GM18873 (cell line): ENCODE measurements at regions not wholly inside any gene's neighbourhood (a gene's known extent, or its start where the extent isn't known, plus 50 kb on each side); places are given as distances from the start of the nearest gene placed in this dataset.

ENCODE experiments used
- ATAC-seq: cut with Tn5 transposase; IDR thresholded peaks from one replicate; pipeline ENCODE4 v1.9.1; 2021; ENCODE audit warnings: mild to moderate bottlenecking, moderate library complexity, moderate number of reproducible peaks; ENCODE audit not compliant: unreplicated experiment, low FRiP score

- no peak for ATAC-seq
Observed at GRCh38 chr2:139216435-139216834, 436.2 kb upstream of the NXPH2 start.

- no peak for ATAC-seq
Observed at GRCh38 chr2:139214801-139215200, 434.6 kb upstream of the NXPH2 start.

- no peak for ATAC-seq
Observed at GRCh38 chr2:139209586-139209985, 429.4 kb upstream of the NXPH2 start.

- no peak for ATAC-seq
Observed at GRCh38 chr2:139201516-139201915, 421.3 kb upstream of the NXPH2 start.

GRCh38 chr2:139196754-139197153 is 416.6 kb upstream of the NXPH2 start:
- no peak for ATAC-seq

GRCh38 chr2:139194546-139194945 is 414.4 kb upstream of the NXPH2 start:
- ATAC-seq: no peak

- ATAC-seq: no peak
Observed at GRCh38 chr2:139177041-139177440, 396.9 kb upstream of the NXPH2 start.

- ATAC-seq: no peak
Observed at GRCh38 chr2:139175510-139175909, 395.3 kb upstream of the NXPH2 start.

GRCh38 chr2:139170406-139170805 is 390.2 kb upstream of the NXPH2 start:
- no peak for ATAC-seq

GRCh38 chr2:139165601-139166000 is 385.4 kb upstream of the NXPH2 start:
- no peak for ATAC-seq

- no peak for ATAC-seq
Observed at GRCh38 chr2:139165041-139165440, 384.9 kb upstream of the NXPH2 start.

GRCh38 chr2:139162957-139163356 is 382.8 kb upstream of the NXPH2 start:
- no peak for ATAC-seq

- no peak for ATAC-seq
Observed at GRCh38 chr2:139162456-139162855, 382.3 kb upstream of the NXPH2 start.

GRCh38 chr2:139160836-139161235 is 380.6 kb upstream of the NXPH2 start:
- no peak for ATAC-seq

GRCh38 chr2:139159177-139159576 is 379.0 kb upstream of the NXPH2 start:
- ATAC-seq: no peak

GRCh38 chr2:139156730-139157129 is 376.5 kb upstream of the NXPH2 start:
- ATAC-seq: no peak

GRCh38 chr2:139155991-139156390 is 375.8 kb upstream of the NXPH2 start:
- ATAC-seq: no peak

GRCh38 chr2:139142252-139142880 is 362.2 kb upstream of the NXPH2 start:
- no peak for ATAC-seq

GRCh38 chr2:139124271-139124670 is 344.1 kb upstream of the NXPH2 start:
- no peak for ATAC-seq

- ATAC-seq: no peak
Observed at GRCh38 chr2:139123795-139124194, 343.6 kb upstream of the NXPH2 start.

GRCh38 chr2:139122711-139123158 is 342.5 kb upstream of the NXPH2 start:
- no peak for ATAC-seq

GRCh38 chr2:139099721-139100120 is 319.5 kb upstream of the NXPH2 start:
- no peak for ATAC-seq

GRCh38 chr2:139098961-139099360 is 318.8 kb upstream of the NXPH2 start:
- ATAC-seq: no peak
